Neural cell (in vitro differentiated cells): ENCODE measurements at regions not wholly inside any gene's neighbourhood (a gene's known extent, or its start where the extent isn't known, plus 50 kb on each side); places are given as distances from the start of the nearest gene placed in this dataset.

Experiments used
- H2AFZ ChIP-seq: fragments of 200-600, 300-800 bp; sonication (generic), shearing (Covaris generic); 2 replicates; pipeline ENCODE4 v1.6.0; 2014; ENCODE audit warnings: low read depth, mild to moderate bottlenecking, antibody characterized with exemption, low read length, moderate library complexity
- H3F3A ChIP-seq: fragments of 200-600 bp; shearing (Covaris generic); 2 replicates; pipeline ENCODE4 v1.6.1; 2016; ENCODE audit warnings: mild to moderate bottlenecking, moderate library complexity, mixed read lengths, antibody characterized with exemption, low read length; ENCODE audit not compliant: insufficient read depth, poor library complexity, severe bottlenecking
- H3K27ac ChIP-seq: fragments of 200-600, 300-800 bp; sonication (generic), shearing (Covaris generic); 2 replicates; pipeline ENCODE4 v1.5.1; 2014; ENCODE audit warnings: mild to moderate bottlenecking, low read length, moderate library complexity
- H3K27me3 ChIP-seq: fragments of 300-800, 200-600 bp; sonication (generic), shearing (Covaris generic); 2 replicates; pipeline ENCODE4 v1.6.0; 2014; ENCODE audit warnings: mild to moderate bottlenecking, low read depth, low read length, moderate library complexity; ENCODE audit not compliant: insufficient read depth
- H3K36me3 ChIP-seq: fragments of 300-800, 200-600 bp; sonication (generic), shearing (Covaris generic); 2 replicates; pipeline ENCODE4 v1.5.1; 2014; ENCODE audit warnings: mild to moderate bottlenecking, antibody characterized with exemption, low read length, moderate library complexity; ENCODE audit not compliant: insufficient read depth
- H3K4me2 ChIP-seq: fragments of 300-800, 200-600 bp; sonication (generic), shearing (Covaris generic); 2 replicates; pipeline ENCODE4 v1.6.0; 2014; ENCODE audit warnings: mild to moderate bottlenecking, low read length
- H3K4me3 ChIP-seq: fragments of 300-800, 200-600 bp; sonication (generic), shearing (Covaris generic); 2 replicates; pipeline ENCODE4 v1.5.1; 2014; ENCODE audit warnings: mild to moderate bottlenecking, low read length, moderate library complexity
- H3K79me2 ChIP-seq: fragments of 200-600 bp; shearing (Covaris generic); replicated peaks from 2 replicates; pipeline ENCODE4 v1.6.0; 2014; ENCODE audit warnings: mild to moderate bottlenecking, low read length, moderate library complexity; ENCODE audit not compliant: insufficient read depth
- H3K9ac ChIP-seq: fragments of 300-800, 200-600 bp; sonication (generic), shearing (Covaris generic); 2 replicates; pipeline ENCODE4 v1.6.1; 2016; ENCODE audit warnings: mild to moderate bottlenecking, low read length, mixed read lengths
- H3K9me2 ChIP-seq: fragments of 200-600 bp; shearing (Covaris generic); 2 replicates; pipeline ENCODE4 v1.6.1; 2016; ENCODE audit warnings: mild to moderate bottlenecking, low read length, mixed read lengths; ENCODE audit not compliant: insufficient read depth
- H3K9me3 ChIP-seq: fragments of 200-600, 300-800 bp; sonication (generic), shearing (Covaris generic); 2 replicates; pipeline ENCODE4 v1.6.1; 2016; ENCODE audit warnings: mild to moderate bottlenecking, mixed run types, low read length, moderate library complexity, mixed read lengths
- H4K20me1 ChIP-seq: fragments of 200-600 bp; shearing (Covaris generic); 2 replicates; pipeline ENCODE4 v1.6.1; 2016; ENCODE audit warnings: mild to moderate bottlenecking, mixed run types; ENCODE audit not compliant: insufficient read depth
- CTCF ChIP-seq: fragments of 450-650 bp; IDR thresholded peaks from 2 replicates; pipeline ENCODE4 v1.5.1; 2014; ENCODE audit warnings: antibody characterized with exemption, mild to moderate bottlenecking, moderate library complexity; ENCODE audit not compliant: poor library complexity, severe bottlenecking
- EP300 ChIP-seq: fragments of 450-650 bp; conservative IDR thresholded peaks from 2 replicates; pipeline ENCODE4 v1.6.1; 2014; ENCODE audit warnings: antibody characterized with exemption, mild to moderate bottlenecking, moderate library complexity; ENCODE audit not compliant: poor library complexity, severe bottlenecking
- EZH2 ChIP-seq: fragments of 200-600, 300-800 bp; shearing (Covaris generic), sonication (generic); IDR thresholded peaks from 2 replicates; pipeline ENCODE4 v1.6.1; 2014; ENCODE audit warnings: antibody characterized with exemption, low read length, borderline replicate concordance, mild to moderate bottlenecking; ENCODE audit not compliant: insufficient read depth, poor library complexity, severe bottlenecking
- MXI1 ChIP-seq: fragments of 450-650 bp; conservative IDR thresholded peaks from 2 replicates; pipeline ENCODE4 v1.6.1; 2014; ENCODE audit warnings: antibody characterized with exemption, mild to moderate bottlenecking; ENCODE audit not compliant: poor library complexity, severe bottlenecking
- POLR2AphosphoS5 ChIP-seq: IDR thresholded peaks from 2 replicates; pipeline ENCODE4 v1.6.1; 2012
- RAD21 ChIP-seq: fragments of 450-650 bp; conservative IDR thresholded peaks from 2 replicates; pipeline ENCODE4 v1.6.1; 2014; ENCODE audit warnings: antibody characterized with exemption, mild to moderate bottlenecking, moderate library complexity
- REST ChIP-seq: IDR thresholded peaks from 2 replicates; pipeline ENCODE4 v1.6.1; 2012; ENCODE audit warnings: borderline replicate concordance
- SMC3 ChIP-seq: fragments of 450-650 bp; conservative IDR thresholded peaks from 2 replicates; pipeline ENCODE4 v1.6.1; 2014; ENCODE audit warnings: antibody characterized with exemption, mild to moderate bottlenecking, moderate library complexity; ENCODE audit not compliant: poor library complexity
- TAF1 ChIP-seq: IDR thresholded peaks from 2 replicates; pipeline ENCODE4 v1.6.1; 2012; ENCODE audit warnings: low read depth

- H3K9ac ChIP-seq, result no peak overlapping the region
- TF ChIP-seq RAD21 (no peak), POLR2AphosphoS5 (no peak), REST (no peak), EP300 (no peak), TAF1 (no peak)
- H2AFZ ChIP-seq, result no peak overlapping the region
- no peaks in the 10 kb centered on the region for H3K27me3 ChIP-seq
- no peaks in the 10 kb centered on the region for H3K36me3 ChIP-seq
- H3K9me2 ChIP-seq, result no peaks in the 10 kb centered on the region
- no peaks in the 10 kb centered on the region for H3K79me2 ChIP-seq
- H3F3A ChIP-seq, result no peaks in the 10 kb centered on the region
- H3K4me2 ChIP-seq, result no peak overlapping the region
- no peak overlapping the region for H3K27ac ChIP-seq
- H3K4me3 ChIP-seq, result no peak overlapping the region
- H3K9me3 ChIP-seq, result no peaks in the 10 kb centered on the region
- H4K20me1 ChIP-seq, result no peaks in the 10 kb centered on the region
These were observed 900.4 kb upstream of the CDH2 start for GRCh38 chr18:29077344-29077743.

GRCh38 chr18:29076645-29077044 lies 899.7 kb upstream of the CDH2 start:
- no peaks in the 10 kb centered on the region for H3K79me2 ChIP-seq
- no peak overlapping the region for H2AFZ ChIP-seq
- H4K20me1 ChIP-seq, result no peaks in the 10 kb centered on the region
- H3K27me3 ChIP-seq, result no peaks in the 10 kb centered on the region
- H3K9me2 ChIP-seq, result no peaks in the 10 kb centered on the region
- H3F3A ChIP-seq, result no peaks in the 10 kb centered on the region
- H3K36me3 ChIP-seq, result no peaks in the 10 kb centered on the region
- H3K27ac ChIP-seq, result no peak overlapping the region
- no peaks in the 10 kb centered on the region for H3K9me3 ChIP-seq
- no peak overlapping the region for H3K4me3 ChIP-seq
- TF ChIP-seq REST (no peak), EZH2 (no peak), MXI1 (no peak), TAF1 (no peak)
- H3K4me2 ChIP-seq, result no peak overlapping the region
- H3K9ac ChIP-seq, result no peak overlapping the region

GRCh38 chr18:29074147-29074546 lies 897.2 kb upstream of the CDH2 start:
- no peak overlapping the region for H2AFZ ChIP-seq

More at GRCh38 chr18:29074147-29074546, 897.2 kb upstream of the CDH2 start:
- no peaks in the 10 kb centered on the region for H3K79me2 ChIP-seq
- H3K27me3 ChIP-seq, result no peaks in the 10 kb centered on the region
- TF ChIP-seq POLR2AphosphoS5 (no peak), EZH2 (no peak), REST (no peak), MXI1 (no peak), EP300 (no peak), RAD21 (no peak), SMC3 (no peak), CTCF (no peak), TAF1 (no peak)
- H3K27ac ChIP-seq, result no peak overlapping the region
- H3K4me3 ChIP-seq, result no peak overlapping the region
- no peaks in the 10 kb centered on the region for H3K9me2 ChIP-seq
- H3F3A ChIP-seq, result no peaks in the 10 kb centered on the region
- no peaks in the 10 kb centered on the region for H3K9me3 ChIP-seq
- H3K4me2 ChIP-seq, result no peak overlapping the region
- no peak overlapping the region for H3K9ac ChIP-seq
- no peaks in the 10 kb centered on the region for H4K20me1 ChIP-seq
- H3K36me3 ChIP-seq, result no peaks in the 10 kb centered on the region
